ENCODE measurements at regions not wholly inside any gene's neighbourhood (a gene's known extent, or its start where the extent isn't known, plus 50 kb on each side); places are given as distances from the start of the nearest gene placed in this dataset.

DNA sequence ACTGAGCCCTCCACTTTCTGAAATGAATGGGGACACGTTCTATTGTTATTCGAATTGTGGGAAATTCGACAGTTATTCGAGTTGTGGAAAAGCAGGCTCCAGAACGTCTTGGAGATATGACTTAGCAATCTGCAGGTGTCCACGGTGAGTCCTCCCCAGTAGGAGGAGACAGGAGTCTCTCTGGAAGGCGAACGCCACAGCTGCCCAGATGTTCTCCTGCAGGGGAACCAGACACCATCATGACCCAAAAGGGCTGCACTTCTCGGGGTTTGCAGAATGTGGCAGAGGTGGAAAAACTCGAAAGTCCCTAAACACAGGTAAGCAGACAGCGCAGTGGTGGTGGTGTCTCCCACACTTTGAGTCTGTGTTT lies 363.6 kb upstream of the SFSWAP start:
- DNase-seq, result no peak
- H3K27ac Mint-ChIP-seq, result no peak overlapping the region
- no peak overlapping the region for H3K4me3 Mint-ChIP-seq
- peaks cover 14% of the 10 kb centered on the region for H3K36me3 Mint-ChIP-seq (ENCODE audit: low read depth)
- TF ChIP-seq, protein P1, sequence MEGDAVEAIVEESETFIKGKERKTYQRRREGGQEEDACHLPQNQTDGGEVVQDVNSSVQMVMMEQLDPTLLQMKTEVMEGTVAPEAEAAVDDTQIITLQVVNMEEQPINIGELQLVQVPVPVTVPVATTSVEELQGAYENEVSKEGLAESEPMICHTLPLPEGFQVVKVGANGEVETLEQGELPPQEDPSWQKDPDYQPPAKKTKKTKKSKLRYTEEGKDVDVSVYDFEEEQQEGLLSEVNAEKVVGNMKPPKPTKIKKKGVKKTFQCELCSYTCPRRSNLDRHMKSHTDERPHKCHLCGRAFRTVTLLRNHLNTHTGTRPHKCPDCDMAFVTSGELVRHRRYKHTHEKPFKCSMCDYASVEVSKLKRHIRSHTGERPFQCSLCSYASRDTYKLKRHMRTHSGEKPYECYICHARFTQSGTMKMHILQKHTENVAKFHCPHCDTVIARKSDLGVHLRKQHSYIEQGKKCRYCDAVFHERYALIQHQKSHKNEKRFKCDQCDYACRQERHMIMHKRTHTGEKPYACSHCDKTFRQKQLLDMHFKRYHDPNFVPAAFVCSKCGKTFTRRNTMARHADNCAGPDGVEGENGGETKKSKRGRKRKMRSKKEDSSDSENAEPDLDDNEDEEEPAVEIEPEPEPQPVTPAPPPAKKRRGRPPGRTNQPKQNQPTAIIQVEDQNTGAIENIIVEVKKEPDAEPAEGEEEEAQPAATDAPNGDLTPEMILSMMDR (IDR thresholded peaks at IDR 0.05), result no peak
- no peaks in the 10 kb centered on the region for H3K4me1 Mint-ChIP-seq (ENCODE audit: low read depth)
- peaks cover 44% of the 10 kb centered on the region for H3K9me3 Mint-ChIP-seq
- H3K27me3 Mint-ChIP-seq (ENCODE audit: insufficient read depth), result peaks cover 5% of the 10 kb centered on the region

GRCh38 chr12:131347732-131348131 lies 363.2 kb upstream of the SFSWAP start:
- H3K4me1 Mint-ChIP-seq (ENCODE audit: low read depth), result no peaks in the 10 kb centered on the region
- peaks cover 46% of the 10 kb centered on the region for H3K9me3 Mint-ChIP-seq
- H3K27ac Mint-ChIP-seq, result no peak overlapping the region
- DNase-seq, result no peak
- TF ChIP-seq, protein P1 (IDR thresholded peaks at IDR 0.05), result no peak
- no peak overlapping the region for H3K4me3 Mint-ChIP-seq
- H3K36me3 Mint-ChIP-seq (ENCODE audit: low read depth), result peaks cover 14% of the 10 kb centered on the region
- peaks cover 5% of the 10 kb centered on the region for H3K27me3 Mint-ChIP-seq (ENCODE audit: insufficient read depth)

- Mint-ChIP-seq H3K27me3 (ENCODE audit: insufficient read depth) (peaks cover 5% of the 10 kb centered on the region), H3K27ac (no peak overlapping the region), H3K4me1 (ENCODE audit: low read depth) (no peaks in the 10 kb centered on the region), H3K4me3 (no peak overlapping the region), H3K9me3 (peaks cover 51% of the 10 kb centered on the region), H3K36me3 (ENCODE audit: low read depth) (peaks cover 14% of the 10 kb centered on the region)
- no peak for DNase-seq
- TF ChIP-seq, protein P1 (IDR thresholded peaks at IDR 0.05), result no peak
These were observed 362.7 kb upstream of the SFSWAP start for GRCh38 chr12:131348231-131348630.

- TF ChIP-seq, protein P1 (IDR thresholded peaks at IDR 0.05), result no peak
- Mint-ChIP-seq H3K4me3 (no peak overlapping the region), H3K27me3 (ENCODE audit: insufficient read depth) (peaks cover 5% of the 10 kb centered on the region), H3K27ac (no peak overlapping the region), H3K36me3 (ENCODE audit: low read depth) (peaks cover 14% of the 10 kb centered on the region), H3K9me3 (peaks cover 55% of the 10 kb centered on the region), H3K4me1 (ENCODE audit: low read depth) (no peaks in the 10 kb centered on the region)
- no peak for DNase-seq
These were observed 362.2 kb upstream of the SFSWAP start for GRCh38 chr12:131348646-131349045.

DNA sequence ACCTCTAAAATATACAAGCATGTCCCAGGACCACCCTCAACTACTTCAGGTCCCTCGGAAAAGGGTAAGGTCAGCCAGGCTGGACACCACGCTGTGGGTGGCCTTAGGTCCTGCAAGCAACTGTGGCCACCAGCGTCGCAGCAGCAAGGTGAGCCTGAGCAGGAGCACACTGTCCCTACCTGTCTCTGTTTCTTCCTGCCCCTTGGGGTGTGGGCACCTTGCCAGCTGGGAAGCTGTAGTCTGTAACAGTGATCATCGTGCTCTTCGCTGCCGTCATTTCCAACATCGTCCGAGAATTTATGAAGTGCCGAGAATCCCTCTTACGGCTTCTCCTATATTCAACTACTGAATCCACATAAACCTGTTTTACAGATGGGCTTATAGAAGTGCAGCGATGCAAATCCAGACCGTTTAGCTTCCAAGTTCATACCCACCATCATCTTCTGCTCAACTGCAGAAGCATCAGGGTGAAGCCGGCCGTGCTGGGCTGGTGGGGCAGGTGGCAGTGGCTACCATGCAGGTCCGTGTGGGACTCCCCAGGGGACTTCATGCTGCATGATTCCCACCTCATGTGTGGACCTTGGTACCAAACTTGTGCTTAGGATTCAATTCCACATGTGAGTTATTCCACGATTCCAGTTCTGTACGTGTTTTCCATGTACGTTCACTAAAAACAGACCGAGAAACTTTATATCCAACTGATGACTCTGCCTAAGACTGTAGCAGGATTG lies 361.3 kb upstream of the SFSWAP start:
- H3K4me1 Mint-ChIP-seq (ENCODE audit: low read depth), result no peaks in the 10 kb centered on the region
- DNase-seq, result no peak
- TF ChIP-seq, protein P1 (IDR thresholded peaks at IDR 0.05), result no peak
- H3K27me3 Mint-ChIP-seq (ENCODE audit: insufficient read depth), result peaks cover 5% of the 10 kb centered on the region
- no peak overlapping the region for H3K27ac Mint-ChIP-seq
- H3K4me3 Mint-ChIP-seq, result no peak overlapping the region
- H3K9me3 Mint-ChIP-seq, result peaks cover 61% of the 10 kb centered on the region
- H3K36me3 Mint-ChIP-seq (ENCODE audit: low read depth), result peaks cover 14% of the 10 kb centered on the region
